Astrocyte of the cerebellum (primary cell): ENCODE measurements at regions not wholly inside any gene's neighbourhood (a gene's known extent, or its start where the extent isn't known, plus 50 kb on each side); places are given as distances from the start of the nearest gene placed in this dataset.

Experiments used
- DNase-seq: peaks from one replicate; pipeline ENCODE4 v3.0.0-alpha.2; 2011; ENCODE audit warnings: low read depth
- H3K4me3 ChIP-seq: 2 replicates; pipeline ENCODE4 v1.5.1; 2011; ENCODE audit warnings: mild to moderate bottlenecking, low read depth, low read length, moderate library complexity
- CTCF ChIP-seq: IDR thresholded peaks from 2 replicates; pipeline ENCODE4 v1.5.1; 2012; ENCODE audit warnings: low read length, low read depth, moderate library complexity, mild to moderate bottlenecking; ENCODE audit errors: missing control alignments
- in situ Hi-C: cut with HindIII; loops from 2 replicates; pipeline ENCODE4 v1.10.0; 2017; ENCODE audit warnings: low sequenced_read_pairs

DNA sequence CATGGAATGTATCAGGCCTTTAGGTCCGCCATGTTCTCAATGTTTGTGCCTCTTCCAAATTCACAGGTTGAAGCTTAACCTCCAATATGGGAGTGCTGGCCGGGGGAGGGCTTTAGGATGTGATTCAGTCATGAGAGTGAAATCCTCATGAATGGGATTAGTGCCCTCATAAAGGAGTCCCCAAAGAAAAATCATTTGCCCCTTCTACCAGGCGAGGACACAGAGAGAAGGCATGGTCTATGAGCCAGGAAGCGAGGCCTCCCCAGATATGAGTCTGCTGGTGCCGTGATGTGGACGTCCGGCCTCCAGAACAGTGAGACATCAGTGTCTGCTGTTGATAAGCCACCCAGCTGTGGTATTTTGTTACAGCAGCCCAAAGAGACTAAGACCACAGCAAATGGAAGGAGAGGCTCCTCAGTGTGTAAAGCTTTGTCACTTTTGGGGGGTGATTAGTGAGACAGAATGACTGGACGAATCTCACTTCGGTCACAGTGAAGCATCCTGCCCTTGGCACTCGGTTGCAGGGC lies 231.3 kb upstream of the KLF6 start:
- no peak overlapping the region for H3K4me3 ChIP-seq
- no peak for DNase-seq
- no peak for TF ChIP-seq CTCF
- in situ Hi-C loops = no loop called here

DNA sequence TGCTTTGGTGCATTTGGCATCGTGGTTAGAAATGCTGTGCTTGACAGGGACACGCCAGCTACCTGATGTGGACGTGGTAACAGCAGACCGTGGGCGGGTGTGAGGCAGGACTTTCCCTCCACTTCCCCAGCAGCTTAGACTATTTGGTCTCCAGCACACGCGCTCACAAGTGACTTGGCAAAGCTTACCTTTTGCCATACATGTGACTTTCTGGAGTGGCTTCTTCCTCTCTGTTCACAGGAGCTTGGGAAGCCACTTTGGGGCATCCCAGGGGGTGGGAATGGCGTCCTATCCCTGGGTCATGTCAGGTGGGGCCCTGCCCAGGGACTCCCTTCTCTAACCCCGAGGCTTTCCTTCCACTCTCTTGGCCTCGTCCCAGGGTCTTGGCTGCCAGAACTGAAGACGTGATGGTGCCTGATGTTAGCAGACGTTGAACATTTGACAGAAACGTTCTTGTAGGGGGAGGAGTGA lies 228.7 kb upstream of the KLF6 start:
- in situ Hi-C loops = no loop called here

DNA sequence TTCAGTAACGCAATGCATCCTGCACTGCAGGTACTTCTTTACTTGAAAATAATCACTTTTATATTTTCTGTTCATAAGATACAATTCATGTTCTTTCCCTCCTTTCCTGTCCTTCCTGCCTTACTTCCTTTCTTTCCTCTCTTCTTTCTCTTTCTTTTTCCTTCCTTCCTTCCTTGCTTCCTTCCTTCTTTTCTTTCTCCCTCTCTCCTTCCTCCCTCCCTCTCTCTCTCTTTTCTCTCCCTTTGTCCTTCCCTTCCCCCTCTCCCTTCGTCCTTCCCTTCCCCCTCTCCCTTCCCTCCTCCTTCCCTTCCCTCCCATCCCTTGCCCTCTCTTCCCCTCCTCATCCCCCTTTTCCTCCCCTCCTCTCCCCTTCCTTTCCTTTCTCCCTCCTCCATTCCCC lies 227.8 kb upstream of the KLF6 start:
- H3K4me3 ChIP-seq = no peak overlapping the region
- in situ Hi-C loops = no loop called here
- no peak for TF ChIP-seq CTCF
- no peak for DNase-seq

More for the DNA sequence above, 228.7 kb upstream of the KLF6 start:
- TF ChIP-seq CTCF = no peak
- no peak overlapping the region for H3K4me3 ChIP-seq
- no peak for DNase-seq

DNA sequence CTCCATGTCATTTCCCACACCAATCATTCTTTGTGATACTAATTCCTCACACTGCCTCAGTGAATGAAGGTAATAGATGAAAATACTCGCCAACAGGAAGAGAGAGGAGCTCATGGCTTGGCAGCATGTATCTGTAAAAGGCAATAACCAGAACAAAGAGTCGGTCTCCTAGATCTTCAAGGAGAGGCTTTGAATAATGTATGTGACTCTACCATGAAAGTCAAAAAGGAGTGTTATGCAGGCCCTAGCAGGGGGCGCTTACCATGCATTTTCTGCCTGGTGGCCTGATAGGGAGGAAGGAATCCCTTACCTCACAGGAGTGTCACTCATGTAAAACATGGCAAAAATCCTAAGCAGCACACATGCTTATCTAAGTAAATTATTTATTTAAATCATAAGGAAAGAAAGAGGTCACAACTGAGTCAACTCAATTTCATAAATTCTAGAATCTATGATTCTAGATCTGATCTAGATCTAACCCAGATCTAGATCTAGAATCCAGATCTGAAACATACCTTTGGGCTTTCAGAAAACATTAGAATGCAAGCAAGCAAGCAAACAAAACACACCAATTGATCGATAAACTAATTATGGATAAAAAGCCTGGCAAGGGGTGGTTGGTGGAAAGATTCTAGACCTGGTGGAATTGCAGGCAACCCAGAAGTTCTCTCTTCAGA lies 226.3 kb upstream of the KLF6 start:
- no peak overlapping the region for H3K4me3 ChIP-seq
- no peak for DNase-seq
- no peak for TF ChIP-seq CTCF
- in situ Hi-C loops = no loop called here

DNA sequence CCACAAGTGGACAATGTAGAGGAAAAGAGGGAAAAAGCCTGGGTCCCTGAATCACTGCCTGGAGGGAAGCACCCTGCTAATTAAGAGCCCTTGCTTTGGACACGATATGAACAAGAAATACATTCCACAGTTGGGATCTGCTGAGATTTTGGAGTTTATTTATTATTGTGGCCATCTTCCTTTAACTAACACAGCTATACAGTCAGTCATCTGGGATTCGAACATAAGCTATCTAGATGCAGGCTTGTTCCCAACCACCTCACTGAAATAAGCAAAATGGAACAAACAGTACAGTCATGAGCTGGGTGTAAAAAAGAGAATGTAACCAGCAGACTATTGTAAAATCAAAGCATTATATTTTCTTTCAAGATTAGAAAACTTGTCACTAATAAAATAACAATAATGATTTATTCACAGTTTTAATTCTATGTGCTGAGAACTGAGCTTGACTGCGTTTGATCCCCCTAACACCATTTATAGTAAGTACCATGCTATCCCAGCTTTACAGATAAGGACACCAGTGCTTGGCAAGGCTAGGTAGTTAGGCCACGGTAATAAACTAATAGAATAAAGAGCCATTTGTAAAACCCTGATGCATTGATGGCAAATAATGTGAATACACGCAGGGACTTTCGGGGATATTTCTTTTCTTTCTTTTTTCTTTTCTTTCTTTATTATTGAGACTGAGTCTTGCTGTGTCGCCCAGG lies 223.8 kb upstream of the KLF6 start:
- no peak overlapping the region for H3K4me3 ChIP-seq
- DNase-seq = no peak
- in situ Hi-C loops = no loop called here
- no peak for TF ChIP-seq CTCF

GRCh38 chr10:4007771-4008170 lies 222.8 kb upstream of the KLF6 start:
- H3K4me3 ChIP-seq = no peak overlapping the region
- in situ Hi-C loops = no loop called here
- no peak for DNase-seq
- TF ChIP-seq CTCF = no peak
